Keratinocyte (primary cell): ENCODE measurements at regions not wholly inside any gene's neighbourhood (a gene's known extent, or its start where the extent isn't known, plus 50 kb on each side); places are given as distances from the start of the nearest gene placed in this dataset.

Experiments
- DNase-seq: peaks from one replicate; pipeline ENCODE4 v3.0.0-alpha.2; 2011; ENCODE audit warnings: low read depth, missing footprints, low spot score
- FAIRE-seq: peaks from 2 replicates; lab custom pipeline; 2011; peaks lifted over from hg19 to GRCh38; lab: Jason Lieb, UNC
- H2AFZ ChIP-seq: 2 replicates; pipeline ENCODE4 v1.6.0; 2012; ENCODE audit warnings: low read length, control low read depth, inconsistent platforms; ENCODE audit not compliant: control insufficient read depth
- H3K27ac ChIP-seq: 2 replicates; pipeline ENCODE4 v1.5.1; 2011; ENCODE audit warnings: low read length; ENCODE audit not compliant: control insufficient read depth, insufficient read depth
- H3K27me3 ChIP-seq: 3 replicates; pipeline ENCODE4 v1.6.0; 2011; ENCODE audit warnings: low read length; ENCODE audit not compliant: control insufficient read depth, insufficient read depth; ENCODE audit errors: extremely low read depth
- H3K36me3 ChIP-seq, 2 experiments: 2 replicates in 1 of 2; 3 replicates in 1 of 2; pipeline ENCODE4 v1.5.1; 2011; ENCODE audit warnings: low read length in 2 of 2, mild to moderate bottlenecking in 1 of 2; ENCODE audit not compliant: control insufficient read depth in 2 of 2, insufficient read depth in 2 of 2; ENCODE audit errors: extremely low read depth in 1 of 2
- H3K4me1 ChIP-seq: 3 replicates; pipeline ENCODE4 v1.5.1; 2011; ENCODE audit warnings: low read length; ENCODE audit not compliant: control insufficient read depth, insufficient read depth; ENCODE audit errors: extremely low read depth
- H3K4me2 ChIP-seq: 3 replicates; pipeline ENCODE4 v1.6.0; 2011; ENCODE audit warnings: low read depth, low read length; ENCODE audit not compliant: control insufficient read depth, insufficient read depth; ENCODE audit errors: extremely low read depth
- H3K4me3 ChIP-seq, 3 experiments: fragments of 200-600 bp in 1 of 3; sonication (generic) in 1 of 3; 2 replicates in 2 of 3; 3 replicates in 1 of 3; pipeline ENCODE4 v1.5.1; 2011 to 2016; ENCODE audit warnings: low read length in 3 of 3, mild to moderate bottlenecking in 3 of 3, control low read depth in 2 of 3, inconsistent platforms in 1 of 3, low read depth in 1 of 3, mixed read lengths in 1 of 3, mixed run types in 1 of 3, moderate library complexity in 1 of 3; ENCODE audit not compliant: control insufficient read depth in 2 of 3, insufficient read depth in 2 of 3; ENCODE audit errors: extremely low read depth in 1 of 3
- H3K79me2 ChIP-seq: 2 replicates; pipeline ENCODE4 v1.6.0; 2012; ENCODE audit warnings: low read length; ENCODE audit not compliant: control insufficient read depth, insufficient read depth
- H3K9ac ChIP-seq: 3 replicates; pipeline ENCODE4 v1.6.0; 2011; ENCODE audit warnings: low read length; ENCODE audit not compliant: control insufficient read depth, insufficient read depth; ENCODE audit errors: extremely low read depth
- H3K9me1 ChIP-seq: 3 replicates; pipeline ENCODE4 v1.6.0; 2011; ENCODE audit warnings: low read length; ENCODE audit not compliant: control insufficient read depth, insufficient read depth; ENCODE audit errors: extremely low read depth
- H3K9me3 ChIP-seq: 2 replicates; pipeline ENCODE4 v1.5.1; 2012; ENCODE audit warnings: low read depth, low read length; ENCODE audit not compliant: control insufficient read depth
- H4K20me1 ChIP-seq: 3 replicates; pipeline ENCODE4 v1.6.0; 2011; ENCODE audit warnings: low read length; ENCODE audit not compliant: control insufficient read depth, insufficient read depth; ENCODE audit errors: extremely low read depth
- EZH2 ChIP-seq: IDR thresholded peaks from one replicate; pipeline ENCODE4 v1.6.1; 2012; ENCODE audit warnings: inconsistent platforms, mild to moderate bottlenecking, low read length, moderate library complexity
- dilution Hi-C: fragments of 300-500 bp; cut with MboI; formaldehyde crosslinking; loops from one replicate; pipeline ENCODE4 v1.7.0; 2020; ENCODE audit warnings: low sequenced_read_pairs; ENCODE audit not compliant: extremely low pct_ligation_motif_present
- small RNA-seq, 3 experiments: library from RNA; depleted of rRNA; stranded (forward); fragments of <200 nt; gene quantifications; one replicate each; pipeline ENCODE3, GENCODE V24; 2012; ENCODE audit warnings: low read depth in 3 of 3, low replicate concordance in 1 of 3; ENCODE audit not compliant: insufficient read length in 3 of 3
- TF ChIP-seq, protein P1 (sequence below), 3 experiments: IDR thresholded peaks in 1 of 3; conservative IDR thresholded peaks in 1 of 3; optimal IDR thresholded peaks in 1 of 3; 2 replicates in 2 of 3; 3 replicates in 1 of 3; pipeline versions ENCODE3 to v1.5.1; 2011; ENCODE audit warnings: low read length in 3 of 3, mild to moderate bottlenecking in 3 of 3, moderate library complexity in 2 of 3, control low read depth in 1 of 3, inconsistent platforms in 1 of 3; ENCODE audit not compliant: insufficient read depth in 2 of 3; ENCODE audit errors: extremely low read depth in 1 of 3

DNA sequence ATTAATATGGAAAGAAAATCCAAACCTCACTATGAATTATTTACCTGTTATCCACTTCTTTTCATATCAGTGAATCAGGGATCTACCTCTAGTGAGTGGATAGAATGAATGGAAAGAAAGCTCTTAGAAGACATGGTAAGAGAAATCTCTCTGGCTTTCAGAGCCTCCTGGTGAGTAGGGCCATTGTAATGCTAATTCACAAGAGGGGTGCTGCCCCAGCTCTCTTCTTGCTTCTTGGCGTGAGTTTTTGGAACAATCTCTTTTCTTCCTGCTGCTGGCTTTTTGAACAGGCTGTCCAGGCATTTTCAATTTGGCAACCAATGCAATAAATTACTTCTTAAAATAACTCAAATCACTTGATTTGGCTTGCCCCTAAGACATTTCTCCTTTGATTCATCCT is 49.9 kb upstream of the KCNN2 start:
- FAIRE-seq (no peak), DNase-seq (no peak)
- dilution Hi-C loops = no loop called here

More for the DNA sequence above, 49.9 kb upstream of the KCNN2 start:
- Histone ChIP-seq H3K9me1 (no peaks in the 10 kb centered on the region), H3K27ac (no peak overlapping the region), H4K20me1 (no peaks in the 10 kb centered on the region), H3K4me3 (no peak overlapping the region), H3K79me2 (no peaks in the 10 kb centered on the region), H3K9me3 (no peaks in the 10 kb centered on the region), H3K27me3 (no peaks in the 10 kb centered on the region), H3K36me3 (no peaks in the 10 kb centered on the region), H3K4me2 (no peak overlapping the region), H3K4me1 (no peaks in the 10 kb centered on the region), H2AFZ (no peak overlapping the region), H3K9ac (no peak overlapping the region)
- TF ChIP-seq EZH2 = no peak
- TF ChIP-seq, protein P1, sequence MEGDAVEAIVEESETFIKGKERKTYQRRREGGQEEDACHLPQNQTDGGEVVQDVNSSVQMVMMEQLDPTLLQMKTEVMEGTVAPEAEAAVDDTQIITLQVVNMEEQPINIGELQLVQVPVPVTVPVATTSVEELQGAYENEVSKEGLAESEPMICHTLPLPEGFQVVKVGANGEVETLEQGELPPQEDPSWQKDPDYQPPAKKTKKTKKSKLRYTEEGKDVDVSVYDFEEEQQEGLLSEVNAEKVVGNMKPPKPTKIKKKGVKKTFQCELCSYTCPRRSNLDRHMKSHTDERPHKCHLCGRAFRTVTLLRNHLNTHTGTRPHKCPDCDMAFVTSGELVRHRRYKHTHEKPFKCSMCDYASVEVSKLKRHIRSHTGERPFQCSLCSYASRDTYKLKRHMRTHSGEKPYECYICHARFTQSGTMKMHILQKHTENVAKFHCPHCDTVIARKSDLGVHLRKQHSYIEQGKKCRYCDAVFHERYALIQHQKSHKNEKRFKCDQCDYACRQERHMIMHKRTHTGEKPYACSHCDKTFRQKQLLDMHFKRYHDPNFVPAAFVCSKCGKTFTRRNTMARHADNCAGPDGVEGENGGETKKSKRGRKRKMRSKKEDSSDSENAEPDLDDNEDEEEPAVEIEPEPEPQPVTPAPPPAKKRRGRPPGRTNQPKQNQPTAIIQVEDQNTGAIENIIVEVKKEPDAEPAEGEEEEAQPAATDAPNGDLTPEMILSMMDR (optimal IDR thresholded peaks at IDR 0.05 in 1 of 3, IDR thresholded peaks at IDR 0.05 in 1 of 3, conservative IDR thresholded peaks at IDR 0.05 in 1 of 3; ENCODE audit: extremely low read depth in 1 of 3, insufficient read depth in 2 of 3, low read length in 3 of 3) = no peak

Small RNA genes in the stretch of these regions (small RNA-seq; reads per million reads assigned to genes)
- gene RN7SKP89 = 0 reads per million in 3 experiments
